ENCODE measurements at regions not wholly inside any gene's neighbourhood (a gene's known extent, or its start where the extent isn't known, plus 50 kb on each side); places are given as distances from the start of the nearest gene placed in this dataset.

DNA sequence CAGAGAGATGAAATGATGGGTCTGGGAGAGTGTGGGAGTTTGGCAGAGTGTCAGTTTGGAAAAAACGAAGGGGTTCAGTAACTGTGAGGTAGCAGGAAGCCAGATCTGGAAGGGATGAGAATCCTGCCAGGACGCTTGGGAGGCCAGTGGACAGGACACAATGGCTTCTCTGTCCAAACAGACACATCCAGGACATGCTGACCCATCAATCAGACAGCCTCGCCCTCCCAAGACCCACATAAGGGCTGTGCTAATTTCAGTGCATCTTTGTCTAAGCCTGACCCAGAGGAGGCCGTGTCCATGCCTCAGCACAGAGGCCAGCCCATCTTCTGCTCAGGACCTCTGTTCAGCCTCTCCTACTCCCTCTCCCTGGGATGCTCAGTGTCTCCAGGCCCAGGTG, 576.5 kb upstream of the B3GAT1 start:
- no peak overlapping the region for H3K4me3 ChIP-seq (ENCODE audit: low read length, poor library complexity, severe bottlenecking)
- H3K4me1 ChIP-seq (ENCODE audit: insufficient read depth, low read length, poor library complexity, severe bottlenecking) = no peaks in the 10 kb centered on the region
- H2AFZ ChIP-seq (ENCODE audit: low read length) = no peak overlapping the region
- peaks cover 21% of the 10 kb centered on the region; the same call in 1 of the 2 replicates for H3K9me3 ChIP-seq (ENCODE audit: insufficient read depth, low read depth, low read length)
- no peak overlapping the region for H3K4me2 ChIP-seq (ENCODE audit: low read depth, low read length, poor library complexity, severe bottlenecking)
- no peaks in the 10 kb centered on the region for H3K79me2 ChIP-seq (ENCODE audit: insufficient read depth, low read length)
- H3K27me3 ChIP-seq (ENCODE audit: insufficient read depth, low read length, poor library complexity, severe bottlenecking) = no peaks in the 10 kb centered on the region
- H4K20me1 ChIP-seq (ENCODE audit: insufficient read depth, low read length, poor library complexity, severe bottlenecking) = no peaks in the 10 kb centered on the region
- no peaks in the 10 kb centered on the region for H3F3A ChIP-seq (ENCODE audit: low read depth)
- no peaks in the 10 kb centered on the region for H3K9me2 ChIP-seq (replicated peaks; ENCODE audit: low read depth, low read length)
- H3K36me3 ChIP-seq (ENCODE audit: insufficient read depth, low read length) = no peaks in the 10 kb centered on the region
- H3K9ac ChIP-seq (ENCODE audit: low read depth, low read length, poor library complexity, severe bottlenecking) = no peak overlapping the region
- TF ChIP-seq, protein P1, sequence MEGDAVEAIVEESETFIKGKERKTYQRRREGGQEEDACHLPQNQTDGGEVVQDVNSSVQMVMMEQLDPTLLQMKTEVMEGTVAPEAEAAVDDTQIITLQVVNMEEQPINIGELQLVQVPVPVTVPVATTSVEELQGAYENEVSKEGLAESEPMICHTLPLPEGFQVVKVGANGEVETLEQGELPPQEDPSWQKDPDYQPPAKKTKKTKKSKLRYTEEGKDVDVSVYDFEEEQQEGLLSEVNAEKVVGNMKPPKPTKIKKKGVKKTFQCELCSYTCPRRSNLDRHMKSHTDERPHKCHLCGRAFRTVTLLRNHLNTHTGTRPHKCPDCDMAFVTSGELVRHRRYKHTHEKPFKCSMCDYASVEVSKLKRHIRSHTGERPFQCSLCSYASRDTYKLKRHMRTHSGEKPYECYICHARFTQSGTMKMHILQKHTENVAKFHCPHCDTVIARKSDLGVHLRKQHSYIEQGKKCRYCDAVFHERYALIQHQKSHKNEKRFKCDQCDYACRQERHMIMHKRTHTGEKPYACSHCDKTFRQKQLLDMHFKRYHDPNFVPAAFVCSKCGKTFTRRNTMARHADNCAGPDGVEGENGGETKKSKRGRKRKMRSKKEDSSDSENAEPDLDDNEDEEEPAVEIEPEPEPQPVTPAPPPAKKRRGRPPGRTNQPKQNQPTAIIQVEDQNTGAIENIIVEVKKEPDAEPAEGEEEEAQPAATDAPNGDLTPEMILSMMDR (conservative IDR thresholded peaks at IDR 0.05; ENCODE audit: low read length) = no peak
- TF ChIP-seq EZH2phosphoT487 (IDR thresholded peaks at IDR 0.05; ENCODE audit: borderline replicate concordance) = no peak

DNA sequence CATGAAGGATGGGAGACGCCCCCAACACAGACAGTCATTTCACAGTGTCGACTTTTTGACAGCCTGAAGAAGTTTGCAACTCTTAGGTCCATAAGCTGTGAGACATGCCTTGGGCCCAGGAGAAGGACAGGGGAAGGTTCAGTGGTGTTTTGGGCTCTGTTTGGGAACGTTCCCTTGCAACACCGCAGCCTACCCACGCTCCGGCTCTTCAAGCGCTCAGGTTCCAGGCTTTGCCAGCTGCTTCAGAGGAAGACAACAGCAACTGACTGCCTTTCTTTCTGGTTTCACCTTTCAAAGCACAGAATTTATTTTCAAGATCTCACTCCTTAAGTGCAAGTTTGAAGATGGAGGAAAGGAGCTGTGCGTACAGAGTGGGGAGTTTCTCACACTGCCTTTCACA, 575.8 kb upstream of the B3GAT1 start:
- Histone ChIP-seq H3F3A (ENCODE audit: low read depth) (no peaks in the 10 kb centered on the region), H4K20me1 (ENCODE audit: insufficient read depth, low read length, poor library complexity, severe bottlenecking) (no peaks in the 10 kb centered on the region), H3K9ac (ENCODE audit: low read depth, low read length, poor library complexity, severe bottlenecking) (no peak overlapping the region), H3K36me3 (ENCODE audit: insufficient read depth, low read length) (no peaks in the 10 kb centered on the region), H3K9me3 (ENCODE audit: insufficient read depth, low read depth, low read length) (peaks cover 23% of the 10 kb centered on the region; the same call in 1 of the 2 replicates), H3K79me2 (ENCODE audit: insufficient read depth, low read length) (no peaks in the 10 kb centered on the region), H3K4me1 (ENCODE audit: insufficient read depth, low read length, poor library complexity, severe bottlenecking) (no peaks in the 10 kb centered on the region), H3K27me3 (ENCODE audit: insufficient read depth, low read length, poor library complexity, severe bottlenecking) (no peaks in the 10 kb centered on the region), H2AFZ (ENCODE audit: low read length) (no peak overlapping the region), H3K4me3 (ENCODE audit: low read length, poor library complexity, severe bottlenecking) (no peak overlapping the region), H3K9me2 (replicated peaks; ENCODE audit: low read depth, low read length) (no peaks in the 10 kb centered on the region), H3K4me2 (ENCODE audit: low read depth, low read length, poor library complexity, severe bottlenecking) (no peak overlapping the region)
- no peak for TF ChIP-seq EZH2phosphoT487 (IDR thresholded peaks at IDR 0.05; ENCODE audit: borderline replicate concordance)
- TF ChIP-seq, protein P1 (conservative IDR thresholded peaks at IDR 0.05; ENCODE audit: low read length) = no peak

DNA sequence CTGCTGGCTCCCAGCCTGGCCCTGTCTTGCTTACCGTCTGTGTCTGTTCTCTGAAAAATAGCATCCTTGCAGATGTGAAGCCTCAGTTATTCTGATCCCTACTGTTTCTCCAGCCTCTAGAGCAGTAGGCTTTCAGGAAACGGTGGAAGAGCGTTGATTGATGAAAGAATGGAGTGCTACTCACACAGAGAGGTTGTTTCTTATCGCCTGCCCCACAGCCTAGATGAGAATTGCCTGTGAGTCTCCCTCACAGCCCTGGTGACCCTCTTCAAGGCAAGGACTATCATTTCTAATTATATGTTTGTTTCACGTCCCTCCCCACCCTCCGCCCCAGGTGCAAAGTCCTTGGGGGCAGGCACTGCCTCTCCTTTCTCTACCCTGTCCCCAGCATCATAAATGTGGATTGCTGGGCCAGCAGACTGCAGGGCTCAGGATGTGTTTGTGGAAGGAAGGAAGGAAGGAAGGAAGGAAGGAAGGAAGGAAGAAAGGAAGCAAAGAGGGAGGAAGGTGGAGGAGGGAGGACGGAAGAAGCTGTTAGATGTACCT, 575.3 kb upstream of the B3GAT1 start:
- Histone ChIP-seq H3K4me1 (ENCODE audit: insufficient read depth, low read length, poor library complexity, severe bottlenecking) (no peaks in the 10 kb centered on the region), H3K79me2 (ENCODE audit: insufficient read depth, low read length) (no peaks in the 10 kb centered on the region), H2AFZ (ENCODE audit: low read length) (no peak overlapping the region), H3K9me3 (ENCODE audit: insufficient read depth, low read depth, low read length) (peaks cover 21% of the 10 kb centered on the region; the same call in 1 of the 2 replicates), H3K4me3 (ENCODE audit: low read length, poor library complexity, severe bottlenecking) (no peak overlapping the region), H3K4me2 (ENCODE audit: low read depth, low read length, poor library complexity, severe bottlenecking) (no peak overlapping the region), H3K27me3 (ENCODE audit: insufficient read depth, low read length, poor library complexity, severe bottlenecking) (no peaks in the 10 kb centered on the region), H4K20me1 (ENCODE audit: insufficient read depth, low read length, poor library complexity, severe bottlenecking) (no peaks in the 10 kb centered on the region), H3K9ac (ENCODE audit: low read depth, low read length, poor library complexity, severe bottlenecking) (no peak overlapping the region), H3K9me2 (replicated peaks; ENCODE audit: low read depth, low read length) (no peaks in the 10 kb centered on the region), H3K36me3 (ENCODE audit: insufficient read depth, low read length) (no peaks in the 10 kb centered on the region), H3F3A (ENCODE audit: low read depth) (no peaks in the 10 kb centered on the region)
- TF ChIP-seq, protein P1 (conservative IDR thresholded peaks at IDR 0.05; ENCODE audit: low read length) = no peak
- TF ChIP-seq EZH2phosphoT487 (IDR thresholded peaks at IDR 0.05; ENCODE audit: borderline replicate concordance) = no peak

Measured in Loucy (cell line).